ENCODE measurements at regions not wholly inside any gene's neighbourhood (a gene's known extent, or its start where the extent isn't known, plus 50 kb on each side); places are given as distances from the start of the nearest gene placed in this dataset.
"Not testable (repeated sequence)": the region's sequence is repeated elsewhere in the genome, so short reads cannot be mapped to it uniquely, and the experiment has no call there.

DNA sequence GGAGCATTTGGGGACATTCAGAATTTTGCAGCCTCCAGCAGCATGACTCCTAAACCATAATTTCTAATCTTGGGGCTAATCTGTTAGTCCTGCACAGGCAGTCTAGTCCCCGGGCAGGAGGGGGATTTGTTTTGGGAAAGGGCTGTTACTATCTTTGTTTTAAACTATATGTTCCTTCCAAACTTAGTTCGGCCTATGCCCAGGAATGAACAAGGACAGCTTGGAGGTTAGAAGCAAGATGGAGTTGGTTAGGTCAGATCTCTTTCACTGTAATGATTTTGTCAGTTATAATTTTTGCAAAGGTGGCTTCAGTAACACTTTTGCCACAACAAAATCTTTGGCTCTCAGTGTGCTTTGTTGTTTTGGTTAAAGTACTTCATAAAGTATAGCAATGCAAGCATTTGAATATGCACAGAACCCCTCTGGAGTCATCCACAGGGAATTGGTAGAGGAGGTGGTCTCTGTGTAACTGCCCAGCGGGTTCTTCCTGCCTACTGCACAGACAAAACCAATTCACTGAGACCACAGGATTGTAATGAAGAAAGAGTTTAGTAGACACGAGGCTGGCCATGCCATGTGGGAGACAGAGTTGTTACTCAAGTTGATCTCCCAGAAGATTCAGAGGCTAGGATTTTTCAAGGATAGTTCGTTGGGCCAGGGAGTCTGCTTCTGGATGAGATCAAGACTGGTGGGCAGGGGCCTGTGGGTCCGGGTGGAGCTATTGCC is 224.1 kb upstream of the MYLIP start:
- DNase-seq (ENCODE audit: low read depth) = no peak

GRCh38 chr6:15901141-15902115 is 227.5 kb upstream of the MYLIP start:
- peak; percentile 66 for DNase-seq (ENCODE audit: low read depth)

- no peak for DNase-seq (ENCODE audit: low read depth)
These were observed 230.2 kb upstream of the MYLIP start for GRCh38 chr6:15898693-15899092.

DNA sequence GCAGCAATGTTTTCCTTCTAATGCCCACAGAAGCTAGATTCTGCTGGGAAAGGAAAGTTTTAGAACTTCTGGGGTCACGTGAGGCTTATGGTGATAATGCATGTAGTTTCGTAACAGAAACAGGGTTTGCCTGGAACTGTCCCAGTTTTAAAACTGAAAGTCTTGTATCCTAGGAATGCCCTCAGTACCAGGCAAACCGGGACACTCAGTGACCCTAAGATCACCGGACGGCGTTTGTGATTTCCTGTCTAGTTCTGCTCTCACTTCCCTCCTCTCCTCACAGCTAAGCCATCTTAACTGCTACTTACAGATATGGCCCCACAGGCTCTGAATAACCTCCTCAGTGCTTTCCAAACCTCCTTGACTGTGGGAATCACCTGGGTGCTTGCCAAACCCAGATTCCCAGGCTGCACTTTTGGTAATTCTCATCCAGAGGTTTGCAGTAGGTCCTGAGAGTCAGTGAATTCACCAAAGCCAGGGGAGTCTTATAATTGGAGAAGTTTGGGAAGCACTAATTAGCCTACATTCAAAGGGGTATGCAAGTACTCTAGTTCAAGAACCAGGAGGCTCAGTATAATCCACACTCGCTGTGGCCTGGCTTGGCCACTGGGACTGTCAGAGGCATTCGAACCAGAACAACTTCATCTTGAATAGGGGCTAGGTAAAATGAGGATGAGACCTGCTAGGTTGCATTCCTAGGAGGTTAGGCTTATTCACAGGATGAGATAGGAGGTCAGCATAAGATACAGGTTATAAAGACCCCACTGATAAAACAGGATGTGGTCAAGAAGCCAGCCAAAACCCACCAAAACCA is 231.6 kb upstream of the MYLIP start:
- peak; percentile 40 for DNase-seq (ENCODE audit: low read depth)

DNA sequence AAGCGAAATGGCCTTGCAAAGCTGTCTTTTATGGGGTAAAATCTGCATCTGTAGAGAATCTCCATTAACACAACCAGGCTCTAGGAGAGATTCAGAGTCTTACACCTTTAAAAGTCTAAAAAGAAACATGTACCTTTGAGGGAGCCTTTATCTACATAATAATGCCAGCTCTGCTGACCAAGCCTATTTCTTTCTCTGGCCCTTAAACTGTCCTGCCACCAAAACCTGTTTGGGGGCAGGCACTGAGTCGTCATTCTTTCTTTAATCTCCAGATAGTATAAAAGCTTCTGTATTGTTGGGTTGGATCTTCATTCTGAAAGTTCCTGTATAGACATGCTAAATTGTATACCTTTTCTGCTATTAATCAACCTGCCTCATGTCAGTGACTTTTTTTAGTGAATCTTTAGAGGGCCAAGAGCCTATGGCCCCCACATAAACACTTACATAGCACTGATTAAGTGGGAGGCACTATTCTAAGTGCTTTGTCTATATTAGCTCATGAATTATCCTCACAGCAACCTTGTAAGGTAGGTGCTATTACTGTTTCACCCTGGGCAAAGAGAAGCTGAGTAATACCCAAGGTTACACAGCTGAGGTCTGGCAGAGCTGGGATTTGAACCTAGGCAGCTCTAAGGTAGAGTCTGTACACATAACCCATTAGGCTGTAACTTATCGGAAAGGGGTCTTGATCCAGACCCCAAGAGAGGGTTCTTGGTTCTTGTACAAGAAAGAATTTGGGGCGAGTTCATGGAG is 232.3 kb upstream of the DTNBP1 start:
- no peak for DNase-seq (ENCODE audit: low read depth)

GRCh38 chr6:15893556-15894253 is 230.9 kb upstream of the DTNBP1 start:
- DNase-seq (ENCODE audit: low read depth) = no peak

GRCh38 chr6:15892369-15892768 is 229.5 kb upstream of the DTNBP1 start:
- DNase-seq (ENCODE audit: low read depth) = no peak

- no peak for DNase-seq (ENCODE audit: low read depth)
These were observed 226.3 kb upstream of the DTNBP1 start for GRCh38 chr6:15888798-15889772.

GRCh38 chr6:15887491-15888461 is 224.9 kb upstream of the DTNBP1 start:
- DNase-seq (ENCODE audit: low read depth) = no peak

GRCh38 chr6:15885624-15886023 is 222.8 kb upstream of the DTNBP1 start:
- DNase-seq (ENCODE audit: low read depth) = no peak

- DNase-seq (ENCODE audit: low read depth) = not testable (repeated sequence)
These were observed 220.8 kb upstream of the DTNBP1 start for GRCh38 chr6:15883593-15883992.

GRCh38 chr6:15882915-15883314 is 220.1 kb upstream of the DTNBP1 start:
- DNase-seq (ENCODE audit: low read depth) = no peak

- no peak for DNase-seq (ENCODE audit: low read depth)
These were observed 219.5 kb upstream of the DTNBP1 start for GRCh38 chr6:15882345-15882744.

GRCh38 chr6:15881150-15881549 is 218.3 kb upstream of the DTNBP1 start:
- DNase-seq (ENCODE audit: low read depth) = no peak

DNA sequence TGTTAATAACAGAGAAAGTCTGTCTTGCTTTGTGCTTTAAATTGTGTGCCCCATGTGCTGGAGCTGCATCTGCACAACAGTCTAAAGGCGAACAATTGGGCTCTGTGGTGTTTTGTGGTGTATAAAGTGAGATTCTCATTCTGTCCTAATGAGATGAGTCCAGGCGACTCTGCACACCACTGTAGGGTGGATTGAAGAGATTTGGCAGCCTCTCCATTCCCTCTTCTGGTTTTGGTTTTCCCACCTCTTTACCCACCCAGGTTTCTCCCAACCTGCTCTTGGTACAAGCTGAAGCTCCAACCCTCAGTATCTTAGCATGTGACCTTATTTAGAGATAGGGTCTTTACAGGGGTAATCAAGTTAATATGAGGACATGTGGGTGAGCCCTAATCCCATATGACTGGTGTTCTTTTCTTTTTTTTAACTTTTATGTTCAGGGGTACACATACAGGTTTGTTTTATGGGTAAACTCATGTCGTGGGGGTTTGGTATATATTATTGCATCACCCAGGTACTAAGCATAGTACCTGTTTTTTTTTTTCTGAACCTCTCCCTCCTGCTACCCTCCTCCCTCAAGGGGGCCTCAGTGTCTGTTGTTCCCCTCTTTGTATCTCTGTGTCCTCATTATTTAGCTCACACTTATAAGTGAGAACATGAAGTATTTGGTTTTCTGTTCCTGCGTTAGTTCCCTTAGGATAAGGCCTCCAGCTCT is 217.6 kb upstream of the DTNBP1 start:
- DNase-seq (ENCODE audit: low read depth) = no peak

GRCh38 chr6:15879371-15880261 is 216.8 kb upstream of the DTNBP1 start:
- peak; percentile 34 for DNase-seq (ENCODE audit: low read depth)

DNA sequence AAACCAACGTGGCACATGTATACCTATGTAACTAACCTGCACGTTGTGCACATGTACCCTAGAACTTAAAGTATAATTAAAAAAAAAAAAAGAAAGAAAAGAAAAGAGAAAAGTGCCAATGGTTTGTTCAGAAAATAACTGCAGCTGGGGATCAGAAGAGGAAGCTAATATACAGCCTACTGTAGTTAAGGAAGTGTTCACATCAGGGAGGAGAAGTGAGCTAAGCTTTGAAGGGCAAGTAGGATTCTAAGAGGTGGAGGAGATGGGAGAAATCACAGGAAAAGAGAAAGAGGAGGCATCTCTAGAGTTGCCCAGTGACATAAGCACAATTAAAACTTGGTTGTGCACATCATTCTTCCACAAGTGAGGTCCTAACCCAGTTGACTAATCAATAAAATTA is 214.4 kb upstream of the DTNBP1 start:
- no peak for DNase-seq (ENCODE audit: low read depth)
